ENCODE measurements at regions not wholly inside any gene's neighbourhood (a gene's known extent, or its start where the extent isn't known, plus 50 kb on each side); places are given as distances from the start of the nearest gene placed in this dataset.

DNA sequence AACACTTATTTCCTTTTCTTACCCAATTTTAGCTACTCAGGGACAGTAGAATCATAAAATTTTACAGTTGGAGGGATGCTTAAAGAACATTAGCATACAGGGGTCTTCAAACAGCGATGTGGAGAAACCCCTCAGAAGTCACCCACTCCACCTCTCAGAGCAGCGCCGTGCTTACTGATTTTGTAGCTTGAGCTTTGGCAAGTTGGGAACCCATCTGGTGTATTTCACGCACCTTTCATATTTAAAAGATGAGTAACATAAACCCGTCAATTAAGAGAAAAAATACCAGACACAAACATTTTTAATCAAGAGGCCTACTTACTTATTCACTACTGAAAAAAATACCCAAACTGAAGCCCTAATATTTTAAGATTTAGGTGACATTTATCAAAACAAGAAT, 80.9 kb downstream of the ADAMTS15 start:
- TF ChIP-seq, protein P1, sequence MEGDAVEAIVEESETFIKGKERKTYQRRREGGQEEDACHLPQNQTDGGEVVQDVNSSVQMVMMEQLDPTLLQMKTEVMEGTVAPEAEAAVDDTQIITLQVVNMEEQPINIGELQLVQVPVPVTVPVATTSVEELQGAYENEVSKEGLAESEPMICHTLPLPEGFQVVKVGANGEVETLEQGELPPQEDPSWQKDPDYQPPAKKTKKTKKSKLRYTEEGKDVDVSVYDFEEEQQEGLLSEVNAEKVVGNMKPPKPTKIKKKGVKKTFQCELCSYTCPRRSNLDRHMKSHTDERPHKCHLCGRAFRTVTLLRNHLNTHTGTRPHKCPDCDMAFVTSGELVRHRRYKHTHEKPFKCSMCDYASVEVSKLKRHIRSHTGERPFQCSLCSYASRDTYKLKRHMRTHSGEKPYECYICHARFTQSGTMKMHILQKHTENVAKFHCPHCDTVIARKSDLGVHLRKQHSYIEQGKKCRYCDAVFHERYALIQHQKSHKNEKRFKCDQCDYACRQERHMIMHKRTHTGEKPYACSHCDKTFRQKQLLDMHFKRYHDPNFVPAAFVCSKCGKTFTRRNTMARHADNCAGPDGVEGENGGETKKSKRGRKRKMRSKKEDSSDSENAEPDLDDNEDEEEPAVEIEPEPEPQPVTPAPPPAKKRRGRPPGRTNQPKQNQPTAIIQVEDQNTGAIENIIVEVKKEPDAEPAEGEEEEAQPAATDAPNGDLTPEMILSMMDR (IDR thresholded peaks at IDR 0.05): no peak
- no peak for TF ChIP-seq EP300 (IDR thresholded peaks at IDR 0.05)

Data from ovary (tissue), 3 donors.